ENCODE measurements at regions not wholly inside any gene's neighbourhood (a gene's known extent, or its start where the extent isn't known, plus 50 kb on each side); places are given as distances from the start of the nearest gene placed in this dataset.

GRCh38 chr16:8310323-8310722, 280.0 kb downstream of the TMEM114 start:
- peaks cover 6% of the 10 kb centered on the region for H3K9me3 Mint-ChIP-seq
- no peaks in the 10 kb centered on the region for H3K36me3 Mint-ChIP-seq (ENCODE audit: low read depth)

GRCh38 chr16:8305201-8305600, 285.1 kb downstream of the TMEM114 start:
- Histone ChIP-seq H3K4me3 (ENCODE audit: low read length) (no peak overlapping the region), H3K27ac (ENCODE audit: low read depth, low read length) (no peak overlapping the region), H3K36me3 (ENCODE audit: control insufficient read depth, insufficient read depth, low read length) (no peaks in the 10 kb centered on the region), H3K27me3 (ENCODE audit: control insufficient read depth, insufficient read depth, low read length, poor library complexity, severe bottlenecking) (no peaks in the 10 kb centered on the region), H3K9me3 (ENCODE audit: control insufficient read depth, low read length) (peaks cover 8% of the 10 kb centered on the region), H3K9ac (ENCODE audit: extremely low read depth, low read length, poor library complexity, severe bottlenecking) (no peak overlapping the region), H3K4me1 (ENCODE audit: control insufficient read depth, insufficient read depth, low read length) (no peaks in the 10 kb centered on the region)
- WGBS, 2 experiments (ENCODE audit: insufficient coverage in 1 of 2, insufficient read length in 1 of 2) = 89 to 100% methylated on average over 2 to 3 of the region's 3 CpGs
- no peak overlapping the region for H3K27ac Mint-ChIP-seq
- peaks cover 6% of the 10 kb centered on the region for H3K9me3 Mint-ChIP-seq
- no peak for TF ChIP-seq CTCF (conservative IDR thresholded peaks at IDR 0.05)
- no peak for DNase-seq
- no peaks in the 10 kb centered on the region for H3K36me3 Mint-ChIP-seq (ENCODE audit: low read depth)
- peaks cover 7% of the 10 kb centered on the region for H3K27me3 Mint-ChIP-seq (ENCODE audit: insufficient read depth)
- no peaks in the 10 kb centered on the region for H3K4me1 Mint-ChIP-seq
- H3K4me3 Mint-ChIP-seq = no peak overlapping the region

More at GRCh38 chr16:8310323-8310722, 280.0 kb downstream of the TMEM114 start:
- WGBS, 2 experiments (ENCODE audit: insufficient coverage in 1 of 2, insufficient read length in 1 of 2) = 73 to 89% methylated on average over 4 to 6 of the region's 6 CpGs
- H3K9me3 ChIP-seq (ENCODE audit: control insufficient read depth, low read length) = peaks cover 8% of the 10 kb centered on the region
- H3K4me3 ChIP-seq (ENCODE audit: low read length) = no peak overlapping the region
- TF ChIP-seq CTCF (conservative IDR thresholded peaks at IDR 0.05) = no peak
- no peak for DNase-seq
- Mint-ChIP-seq H3K27ac (no peak overlapping the region), H3K27me3 (ENCODE audit: insufficient read depth) (peaks cover 7% of the 10 kb centered on the region), H3K4me3 (no peak overlapping the region), H3K4me1 (peaks cover 9% of the 10 kb centered on the region)
- no peaks in the 10 kb centered on the region for H3K27me3 ChIP-seq (ENCODE audit: control insufficient read depth, insufficient read depth, low read length, poor library complexity, severe bottlenecking)
- no peak overlapping the region for H3K27ac ChIP-seq (ENCODE audit: low read depth, low read length)
- H3K4me1 ChIP-seq (ENCODE audit: control insufficient read depth, insufficient read depth, low read length) = no peaks in the 10 kb centered on the region
- H3K36me3 ChIP-seq (ENCODE audit: control insufficient read depth, insufficient read depth, low read length) = no peaks in the 10 kb centered on the region
- H3K9ac ChIP-seq (ENCODE audit: extremely low read depth, low read length, poor library complexity, severe bottlenecking) = no peak overlapping the region

- no peaks in the 10 kb centered on the region for H3K9me3 ChIP-seq (ENCODE audit: control insufficient read depth, low read length)
- no peak overlapping the region for H3K9ac ChIP-seq (ENCODE audit: extremely low read depth, low read length, poor library complexity, severe bottlenecking)
- Mint-ChIP-seq H3K36me3 (ENCODE audit: low read depth) (no peaks in the 10 kb centered on the region), H3K27me3 (ENCODE audit: insufficient read depth) (no peaks in the 10 kb centered on the region), H3K4me1 (no peaks in the 10 kb centered on the region), H3K9me3 (no peaks in the 10 kb centered on the region), H3K4me3 (no peak overlapping the region), H3K27ac (no peak overlapping the region)
- DNase-seq = no peak
- H3K36me3 ChIP-seq (ENCODE audit: control insufficient read depth, insufficient read depth, low read length) = no peaks in the 10 kb centered on the region
- no peaks in the 10 kb centered on the region for H3K27me3 ChIP-seq (ENCODE audit: control insufficient read depth, insufficient read depth, low read length, poor library complexity, severe bottlenecking)
- H3K4me3 ChIP-seq (ENCODE audit: low read length) = no peak overlapping the region
- no peak for TF ChIP-seq CTCF (conservative IDR thresholded peaks at IDR 0.05)
- whole genome bisulfite sequencing, 2 experiments (ENCODE audit: insufficient coverage in 1 of 2, insufficient read length in 1 of 2) = 90 to 91% methylated on average over 3 to 5 of the region's 5 CpGs
- no peaks in the 10 kb centered on the region for H3K4me1 ChIP-seq (ENCODE audit: control insufficient read depth, insufficient read depth, low read length)
- H3K27ac ChIP-seq (ENCODE audit: low read depth, low read length) = no peak overlapping the region
Observed at GRCh38 chr16:8299635-8300034, 290.7 kb downstream of the TMEM114 start.

Data from endodermal cell (in vitro differentiated cells).